OCI-LY7 (cell line): ENCODE measurements at regions not wholly inside any gene's neighbourhood (a gene's known extent, or its start where the extent isn't known, plus 50 kb on each side); places are given as distances from the start of the nearest gene placed in this dataset.

Source experiments
- CTCF ChIP-seq: fragments of 200-600 bp; sonication (generic); conservative IDR thresholded peaks from 2 replicates; pipeline ENCODE4 v1.5.1; 2014; ENCODE audit warnings: mild to moderate bottlenecking, antibody characterized with exemption, low read length, moderate library complexity, mixed read lengths
- EZH2phosphoT487 ChIP-seq: fragments of 200-600 bp; sonication (generic); IDR thresholded peaks from 2 replicates; pipeline ENCODE4 v1.6.1; 2018; ENCODE audit warnings: low read depth, borderline replicate concordance, mild to moderate bottlenecking, mixed run types, antibody characterized with exemption, low read length, moderate library complexity, mixed read lengths

- no peak for TF ChIP-seq EZH2phosphoT487
- no peak for TF ChIP-seq CTCF
These were observed 578.0 kb upstream of the CADM1 start for GRCh38 chr11:116082256-116082655.
